ENCODE measurements at regions not wholly inside any gene's neighbourhood (a gene's known extent, or its start where the extent isn't known, plus 50 kb on each side); places are given as distances from the start of the nearest gene placed in this dataset.

- TF ChIP-seq CTCF (IDR thresholded peaks at IDR 0.05) (no peak), KDM1A (IDR thresholded peaks at IDR 0.05; ENCODE audit: low read depth) (no peak), EP300 (IDR thresholded peaks at IDR 0.05) (no peak), MAX (IDR thresholded peaks at IDR 0.05) (no peak), HOXB5 (CRISPR knock-in tag; IDR thresholded peaks at IDR 0.05) (no peak), CEBPB (IDR thresholded peaks at IDR 0.05) (no peak), HDAC2 (IDR thresholded peaks at IDR 0.05) (no peak), SREBF2 (IDR thresholded peaks at IDR 0.05) (no peak), JUN (IDR thresholded peaks at IDR 0.05) (no peak), CBX8 (IDR thresholded peaks at IDR 0.05) (no peak), JUNB (IDR thresholded peaks at IDR 0.05) (no peak), E2F6 (IDR thresholded peaks at IDR 0.05; ENCODE audit: borderline replicate concordance, low read depth) (no peak), RFX5 (IDR thresholded peaks at IDR 0.05) (no peak)
Observed at GRCh38 chr6:56804996-56805395, 149.9 kb upstream of the BEND6 start.
